Kidney epithelial cell (primary cell): ENCODE measurements at regions not wholly inside any gene's neighbourhood (a gene's known extent, or its start where the extent isn't known, plus 50 kb on each side); places are given as distances from the start of the nearest gene placed in this dataset.

Experiments used
- DNase-seq: peaks from one replicate; pipeline ENCODE4 v3.0.0-alpha.2; 2010; ENCODE audit warnings: low read depth
- H3K27me3 ChIP-seq: 2 replicates; pipeline ENCODE4 v1.6.0; 2011; ENCODE audit warnings: low read length; ENCODE audit not compliant: control insufficient read depth, insufficient read depth
- H3K36me3 ChIP-seq: 2 replicates; pipeline ENCODE4 v1.5.1; 2011; ENCODE audit warnings: low read length; ENCODE audit not compliant: control insufficient read depth, insufficient read depth
- H3K4me3 ChIP-seq: 2 replicates; pipeline ENCODE4 v1.5.1; 2011; ENCODE audit warnings: low read depth, mild to moderate bottlenecking, control low read depth, low read length
- TF ChIP-seq, protein P1 (sequence below): IDR thresholded peaks from 2 replicates; pipeline ENCODE4 v1.5.1; 2011; ENCODE audit warnings: mild to moderate bottlenecking, moderate library complexity, low read length, control low read depth, inconsistent platforms; ENCODE audit not compliant: insufficient read depth, poor library complexity, severe bottlenecking

- DNase-seq: no peak
Measured at GRCh38 chr15:23994273-23994672, 307.2 kb upstream of the NDN start.

DNA sequence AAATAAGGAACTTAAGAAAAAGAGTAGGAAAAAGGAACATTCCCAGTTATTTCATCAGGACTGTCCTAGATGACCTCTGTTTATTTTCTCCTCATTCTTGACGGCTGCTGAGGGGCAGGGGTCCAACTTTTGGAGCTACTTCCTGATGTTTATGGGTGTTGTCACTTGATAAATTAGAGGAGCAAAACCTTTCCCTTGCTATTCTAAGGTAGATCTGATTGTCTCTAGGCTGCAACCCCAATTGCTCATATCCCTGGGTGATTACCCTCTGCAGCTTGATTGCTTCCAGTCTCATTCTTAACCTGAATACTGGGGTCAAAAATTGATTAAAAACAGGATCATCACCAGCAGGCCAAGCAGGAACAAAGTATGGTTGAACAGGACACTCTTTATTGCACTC is 311.0 kb upstream of the NDN start:
- TF ChIP-seq, protein P1, sequence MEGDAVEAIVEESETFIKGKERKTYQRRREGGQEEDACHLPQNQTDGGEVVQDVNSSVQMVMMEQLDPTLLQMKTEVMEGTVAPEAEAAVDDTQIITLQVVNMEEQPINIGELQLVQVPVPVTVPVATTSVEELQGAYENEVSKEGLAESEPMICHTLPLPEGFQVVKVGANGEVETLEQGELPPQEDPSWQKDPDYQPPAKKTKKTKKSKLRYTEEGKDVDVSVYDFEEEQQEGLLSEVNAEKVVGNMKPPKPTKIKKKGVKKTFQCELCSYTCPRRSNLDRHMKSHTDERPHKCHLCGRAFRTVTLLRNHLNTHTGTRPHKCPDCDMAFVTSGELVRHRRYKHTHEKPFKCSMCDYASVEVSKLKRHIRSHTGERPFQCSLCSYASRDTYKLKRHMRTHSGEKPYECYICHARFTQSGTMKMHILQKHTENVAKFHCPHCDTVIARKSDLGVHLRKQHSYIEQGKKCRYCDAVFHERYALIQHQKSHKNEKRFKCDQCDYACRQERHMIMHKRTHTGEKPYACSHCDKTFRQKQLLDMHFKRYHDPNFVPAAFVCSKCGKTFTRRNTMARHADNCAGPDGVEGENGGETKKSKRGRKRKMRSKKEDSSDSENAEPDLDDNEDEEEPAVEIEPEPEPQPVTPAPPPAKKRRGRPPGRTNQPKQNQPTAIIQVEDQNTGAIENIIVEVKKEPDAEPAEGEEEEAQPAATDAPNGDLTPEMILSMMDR: no peak
- DNase-seq: no peak
- Histone ChIP-seq H3K36me3 (no peaks in the 10 kb centered on the region), H3K4me3 (no peak overlapping the region), H3K27me3 (no peaks in the 10 kb centered on the region)

More at GRCh38 chr15:23994273-23994672, 307.2 kb upstream of the NDN start:
- no peaks in the 10 kb centered on the region for H3K36me3 ChIP-seq
- TF ChIP-seq, protein P1: no peak
- H3K4me3 ChIP-seq: no peak overlapping the region
- H3K27me3 ChIP-seq: no peaks in the 10 kb centered on the region

DNA sequence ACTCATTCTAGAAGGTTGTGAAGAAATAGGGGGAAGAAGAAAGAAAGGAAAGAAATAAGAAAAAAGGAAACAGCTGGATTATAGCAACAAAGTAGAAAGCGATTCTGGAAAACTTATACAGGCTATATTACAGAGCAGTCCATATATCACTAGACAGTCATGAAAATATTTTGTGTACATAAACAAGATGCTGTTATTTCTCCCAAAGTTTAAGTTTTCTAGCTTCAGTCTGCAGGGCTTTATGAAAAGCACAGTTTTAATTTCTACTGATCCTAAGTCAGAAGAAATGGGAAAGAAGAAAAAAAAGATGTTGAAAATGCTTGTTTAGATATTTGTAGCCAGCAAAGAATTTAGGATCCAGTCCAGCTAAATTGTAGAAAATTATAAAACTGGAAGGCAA is 321.4 kb upstream of the NDN start:
- TF ChIP-seq, protein P1: no peak

DNA sequence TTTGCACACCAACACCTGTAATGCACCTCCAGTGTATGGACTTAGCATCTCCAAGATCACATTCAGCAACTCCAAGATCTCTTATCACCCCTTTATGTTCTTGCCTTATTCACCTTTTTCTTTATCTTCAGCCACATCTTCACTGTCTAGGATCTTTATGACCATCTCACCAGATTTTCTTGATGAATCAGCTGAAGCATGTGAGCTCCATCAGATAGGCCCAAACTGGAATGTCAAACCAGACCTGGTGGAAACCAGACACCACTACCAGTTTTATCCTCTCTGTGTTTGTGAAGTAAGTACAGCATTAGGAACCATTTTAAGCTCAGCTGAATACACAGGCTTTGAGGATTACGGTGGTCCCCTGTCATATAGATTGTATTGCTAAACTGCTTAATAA is 330.4 kb upstream of the NDN start:
- Histone ChIP-seq H3K27me3 (no peaks in the 10 kb centered on the region), H3K36me3 (no peaks in the 10 kb centered on the region), H3K4me3 (no peak overlapping the region)
- no peak for DNase-seq
- TF ChIP-seq, protein P1: no peak

More for the DNA sequence above, 321.4 kb upstream of the NDN start:
- no peaks in the 10 kb centered on the region for H3K27me3 ChIP-seq
- no peaks in the 10 kb centered on the region for H3K36me3 ChIP-seq
- H3K4me3 ChIP-seq: no peak overlapping the region
- no peak for DNase-seq

- Histone ChIP-seq H3K36me3 (no peaks in the 10 kb centered on the region), H3K4me3 (no peak overlapping the region), H3K27me3 (no peaks in the 10 kb centered on the region)
- TF ChIP-seq, protein P1: no peak
- DNase-seq: no peak
Measured at GRCh38 chr15:24039683-24040082, 352.6 kb upstream of the NDN start.

- TF ChIP-seq, protein P1: no peak
- Histone ChIP-seq H3K36me3 (no peaks in the 10 kb centered on the region), H3K4me3 (no peak overlapping the region), H3K27me3 (no peaks in the 10 kb centered on the region)
- no peak for DNase-seq
Measured at GRCh38 chr15:24054547-24055245, 367.6 kb upstream of the NDN start.
